ENCODE measurements at regions not wholly inside any gene's neighbourhood (a gene's known extent, or its start where the extent isn't known, plus 50 kb on each side); places are given as distances from the start of the nearest gene placed in this dataset.

- no peak for DNase-seq (ENCODE audit: low read depth in 2 of 2)
Observed at GRCh38 chr5:168214886-168215285, 76.6 kb upstream of the WWC1 start.

DNA sequence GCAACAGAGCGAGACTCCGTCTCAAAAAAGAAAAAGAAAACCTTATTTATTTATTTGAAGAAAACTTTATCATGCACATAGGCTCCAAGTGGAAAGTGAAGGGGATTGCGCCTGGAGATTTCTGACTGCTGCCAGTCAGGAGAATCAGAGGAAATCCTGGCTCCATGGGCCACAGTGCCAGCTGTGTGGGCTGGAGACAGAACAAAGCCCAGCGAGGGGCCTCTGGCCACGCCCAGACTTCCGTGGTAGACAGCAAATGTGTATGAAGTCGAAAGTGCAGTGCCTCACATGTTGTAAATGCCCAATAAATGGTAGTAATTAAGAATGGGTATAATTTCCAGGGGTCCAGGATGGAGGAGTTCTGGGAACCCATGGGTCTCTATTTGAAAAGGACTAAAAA, 75.8 kb upstream of the WWC1 start:
- no peak for DNase-seq (ENCODE audit: low read depth in 2 of 2)

DNA sequence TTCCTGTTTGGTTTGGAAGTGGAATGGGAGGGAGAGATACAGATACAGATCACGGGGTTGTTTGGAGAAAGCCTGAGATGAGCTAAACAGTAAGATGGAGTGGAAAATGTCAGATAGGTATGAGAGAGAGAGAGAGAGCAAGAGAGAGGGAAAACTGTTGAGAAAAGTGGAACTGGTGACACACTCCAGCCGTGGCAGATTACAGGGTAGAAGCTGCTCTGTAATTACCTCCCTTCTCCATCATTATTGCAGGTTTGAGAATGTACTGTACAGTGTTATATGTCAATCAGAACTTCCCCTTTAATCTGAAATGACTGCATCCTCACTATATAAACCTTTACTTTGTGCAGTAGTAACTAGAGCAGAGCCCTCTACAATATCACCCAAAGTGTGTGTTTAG, 74.5 kb upstream of the WWC1 start:
- no peak for DNase-seq (ENCODE audit: low read depth in 2 of 2)

- no peak for DNase-seq (ENCODE audit: low read depth in 2 of 2)
Observed at GRCh38 chr5:168217497-168217896, 73.9 kb upstream of the WWC1 start.

GRCh38 chr5:168218746-168219145, 72.7 kb upstream of the WWC1 start:
- no peak for DNase-seq (ENCODE audit: low read depth in 2 of 2)

DNA sequence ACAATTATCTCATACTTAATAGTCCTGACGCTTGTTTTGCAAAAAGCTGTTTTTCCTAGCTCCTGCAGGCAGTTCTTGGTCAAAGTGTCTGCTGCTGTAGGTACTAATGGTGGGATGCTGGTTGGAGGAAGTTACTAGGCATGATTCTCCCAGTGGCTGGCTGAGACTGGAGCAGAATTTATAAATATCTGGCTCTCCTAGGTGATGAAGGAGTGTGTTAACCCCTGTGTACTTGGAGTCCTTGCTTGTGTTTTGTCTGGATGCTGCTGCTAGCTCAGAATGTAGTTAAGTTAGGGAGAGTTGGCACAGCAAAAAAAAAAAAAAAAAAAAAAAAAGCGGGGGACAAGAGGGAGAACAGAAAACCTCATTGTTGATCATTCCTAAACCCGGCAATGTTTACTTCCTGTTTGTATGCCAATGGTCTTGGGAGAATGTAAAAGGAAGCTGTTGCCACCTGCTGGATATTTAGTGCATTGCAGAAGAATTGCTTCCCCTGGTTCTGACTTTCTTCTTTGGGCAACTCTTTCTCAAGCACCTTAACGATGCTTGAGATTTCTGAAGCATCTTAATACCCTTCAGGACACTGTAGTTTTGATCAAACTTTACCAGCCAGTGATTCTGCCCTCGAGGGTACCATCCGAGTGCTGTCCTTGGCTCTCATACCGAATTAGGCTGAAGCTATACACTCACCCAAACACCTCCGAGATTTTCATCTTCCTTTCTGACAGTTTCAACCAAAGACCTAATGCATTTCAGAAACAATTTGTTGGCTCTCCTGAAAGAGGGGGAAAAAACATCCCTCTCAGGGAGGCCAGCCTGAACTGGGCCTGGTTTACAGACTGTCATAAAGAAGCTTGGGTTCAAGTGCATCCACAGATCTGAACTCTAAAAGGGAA, 71.7 kb upstream of the WWC1 start:
- no peak for DNase-seq (ENCODE audit: low read depth in 2 of 2)

- DNase-seq (ENCODE audit: low read depth in 2 of 2) = no peak
Observed at GRCh38 chr5:168224085-168224484, 67.4 kb upstream of the WWC1 start.

DNA sequence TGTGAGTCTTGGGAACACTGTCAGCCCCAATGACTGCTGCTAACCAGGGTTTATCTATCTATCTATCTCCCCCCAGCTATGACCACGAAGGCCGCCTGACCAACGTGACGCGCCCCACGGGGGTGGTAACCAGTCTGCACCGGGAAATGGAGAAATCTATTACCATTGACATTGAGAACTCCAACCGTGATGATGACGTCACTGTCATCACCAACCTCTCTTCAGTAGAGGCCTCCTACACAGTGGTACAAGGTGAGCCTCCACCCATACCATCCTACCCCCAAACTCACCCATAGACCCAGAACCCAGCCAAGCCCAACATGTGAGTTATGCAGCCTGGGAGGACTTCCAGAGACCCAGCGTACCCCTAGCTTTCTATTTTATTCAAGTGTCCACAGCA, 65.4 kb upstream of the WWC1 start:
- DNase-seq (ENCODE audit: low read depth in 2 of 2) = no peak

DNA sequence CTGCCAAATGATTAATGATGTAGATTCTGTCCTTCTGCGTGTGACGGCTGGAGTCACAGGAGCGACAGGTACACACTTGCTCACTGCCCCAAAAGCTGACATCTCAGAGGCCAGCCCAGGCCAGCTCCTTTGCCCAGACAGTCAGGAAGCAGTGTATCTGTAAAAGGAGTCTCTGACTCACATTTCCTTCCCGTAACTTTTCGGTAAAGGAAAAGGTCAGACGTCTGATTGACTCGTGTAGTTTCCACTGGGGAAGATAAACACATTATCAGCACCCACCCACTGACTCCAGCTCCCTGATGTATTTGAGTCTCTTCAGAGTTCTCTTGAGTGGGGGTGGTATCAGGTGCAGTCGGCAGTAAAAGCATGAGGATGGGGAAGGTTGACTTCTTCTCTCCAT, 64.4 kb upstream of the WWC1 start:
- DNase-seq (ENCODE audit: low read depth in 2 of 2) = no peak

DNA sequence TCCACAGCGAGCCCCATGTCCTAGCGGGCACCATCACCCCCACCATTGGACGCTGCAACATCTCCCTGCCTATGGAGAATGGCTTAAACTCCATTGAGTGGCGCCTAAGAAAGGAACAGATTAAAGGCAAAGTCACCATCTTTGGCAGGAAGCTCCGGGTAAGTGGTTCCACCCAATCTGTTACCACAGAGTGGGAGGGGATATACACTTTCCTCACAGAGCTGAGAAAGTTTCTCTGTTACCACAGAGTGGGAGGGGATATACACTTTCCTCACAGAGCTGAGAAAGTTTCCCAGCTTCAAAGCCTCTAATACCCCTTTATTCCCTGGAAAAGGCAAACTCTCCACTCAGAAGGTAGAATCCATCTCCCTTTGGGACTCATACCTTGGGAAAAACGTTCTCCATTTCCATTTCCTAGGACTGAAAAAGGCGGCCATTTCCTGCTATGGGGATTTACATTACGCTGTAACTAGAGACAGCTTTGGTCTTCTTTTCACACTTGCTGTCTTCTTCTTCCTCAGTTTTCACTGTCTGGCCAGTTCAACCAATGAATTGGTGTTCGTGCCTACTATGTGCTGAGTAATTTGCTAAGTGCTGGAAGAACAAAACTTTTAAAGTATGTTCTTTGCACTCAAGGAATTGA, 63.4 kb upstream of the WWC1 start:
- no peak for DNase-seq (ENCODE audit: low read depth in 2 of 2)

- DNase-seq (ENCODE audit: low read depth in 2 of 2) = no peak
Observed at GRCh38 chr5:168228668-168229067, 62.8 kb upstream of the WWC1 start.

DNA sequence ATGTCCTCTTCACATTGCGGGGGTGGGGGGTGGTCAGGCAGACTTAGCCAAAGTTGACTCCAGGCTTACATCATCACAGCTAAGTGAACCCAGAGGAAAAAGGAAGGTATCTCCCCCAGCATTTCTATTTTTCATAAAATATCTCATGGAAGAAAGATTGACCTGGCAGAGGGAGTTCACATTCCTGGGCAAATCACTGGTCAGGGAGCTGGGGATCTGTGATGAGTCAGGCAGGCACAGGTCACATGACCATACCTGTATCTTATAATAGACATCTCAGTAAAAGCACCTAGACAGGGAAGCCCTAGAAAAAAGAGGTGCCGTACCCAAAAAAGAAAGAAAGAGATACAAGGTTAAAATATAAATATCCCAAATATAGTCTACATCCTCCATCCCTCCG, 57.3 kb upstream of the WWC1 start:
- DNase-seq (ENCODE audit: low read depth in 2 of 2) = no peak

- DNase-seq (ENCODE audit: low read depth in 2 of 2) = no peak
Observed at GRCh38 chr5:168238463-168238862, 53.0 kb upstream of the WWC1 start.

- no peak for DNase-seq (ENCODE audit: low read depth in 2 of 2)
Observed at GRCh38 chr5:168239325-168239724, 52.1 kb upstream of the WWC1 start.
